HG03066 (cell line): ENCODE measurements at regions not wholly inside any gene's neighbourhood (a gene's known extent, or its start where the extent isn't known, plus 50 kb on each side); places are given as distances from the start of the nearest gene placed in this dataset.
A peak's percentile ranks its signal among the peaks of the same experiment; 100 is the strongest.

Source experiments
- ATAC-seq: cut with Tn5 transposase; IDR thresholded peaks from one replicate; pipeline ENCODE4 v1.9.1; 2021; ENCODE audit warnings: low read depth; ENCODE audit not compliant: unreplicated experiment

DNA sequence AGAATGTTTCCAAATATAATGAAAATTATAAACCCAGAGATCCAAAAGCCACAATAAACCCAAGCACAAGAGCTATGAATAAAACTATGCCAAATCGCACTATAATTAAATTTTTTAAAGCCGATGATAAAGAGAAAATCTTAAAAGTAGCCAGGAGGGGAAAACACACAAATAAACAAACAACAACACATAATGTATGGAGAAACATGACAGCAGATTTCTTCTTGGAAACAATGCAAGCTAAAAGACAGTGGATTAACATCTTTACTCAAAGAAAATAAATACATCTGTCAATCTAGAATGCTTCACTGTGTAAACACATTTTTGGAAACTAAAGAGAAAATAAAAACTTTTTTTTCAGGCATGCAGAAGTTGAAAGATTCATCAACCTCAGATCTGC lies 53.0 kb upstream of the SMOX start:
- no peak for ATAC-seq

GRCh38 chr20:4091490-4092479 lies 56.8 kb upstream of the SMOX start:
- ATAC-seq, result no peak

GRCh38 chr20:4090756-4091489 lies 57.7 kb upstream of the SMOX start:
- ATAC-seq, result no peak

DNA sequence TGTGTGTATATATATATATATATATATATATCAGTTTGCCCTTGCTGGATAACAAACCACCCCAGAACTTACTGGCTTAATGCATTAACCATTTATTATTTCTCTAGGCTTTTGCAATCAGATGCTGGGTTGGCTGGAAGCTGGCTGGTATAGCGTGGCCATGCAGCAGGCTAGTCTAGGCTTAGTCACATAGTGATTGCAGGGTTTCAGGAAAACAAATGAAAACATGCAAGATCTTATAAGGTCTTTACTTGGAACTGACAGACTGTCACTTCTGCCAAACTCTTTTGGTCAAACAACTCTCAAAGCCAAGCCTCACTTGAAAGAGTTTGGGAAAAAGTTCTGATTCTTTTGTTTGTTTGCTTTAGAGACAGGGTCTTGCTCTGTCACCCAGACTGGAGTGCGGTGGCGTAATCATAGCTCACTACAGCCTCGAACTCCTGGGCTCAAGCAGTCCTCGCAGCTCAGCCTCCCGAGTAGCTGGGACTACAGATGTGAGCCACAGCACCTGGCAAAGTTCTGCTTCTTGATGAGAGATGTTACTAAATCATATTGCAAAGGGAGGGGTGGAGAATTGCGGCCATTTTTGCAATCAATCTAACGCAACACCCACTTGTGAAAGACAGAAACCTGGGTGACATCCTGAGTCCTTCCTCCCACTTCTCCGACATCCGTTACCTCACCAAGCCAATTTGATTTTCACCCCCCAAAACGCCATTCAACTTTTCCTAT lies 58.7 kb upstream of the SMOX start:
- no peak for ATAC-seq

GRCh38 chr20:4088766-4089165 lies 59.9 kb upstream of the SMOX start:
- no peak for ATAC-seq

- ATAC-seq, result no peak
These were observed 60.7 kb upstream of the SMOX start for GRCh38 chr20:4087923-4088322.

GRCh38 chr20:4086771-4087687 lies 61.6 kb upstream of the SMOX start:
- no peak for ATAC-seq

GRCh38 chr20:4084721-4085120 lies 63.9 kb upstream of the SMOX start:
- no peak for ATAC-seq

DNA sequence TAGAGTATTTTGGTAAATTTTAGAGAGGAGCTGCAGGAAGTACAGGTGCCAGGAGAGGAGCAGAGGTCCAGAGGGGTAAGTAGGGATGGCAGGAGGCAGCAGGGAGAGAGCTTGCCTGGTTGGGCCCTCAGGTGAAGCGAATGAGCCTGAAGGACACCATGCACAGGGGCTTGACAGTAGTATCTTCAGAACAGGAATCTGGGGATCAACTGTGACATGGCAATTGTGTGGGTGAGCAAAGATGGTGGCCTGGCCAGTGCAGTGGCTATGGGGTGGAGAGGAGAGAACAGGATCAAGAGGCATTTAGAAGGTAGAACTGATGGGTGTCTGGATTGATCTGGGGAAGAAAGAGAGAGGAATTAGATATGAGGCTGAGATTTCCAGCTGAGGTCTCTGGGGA lies 64.5 kb upstream of the SMOX start:
- no peak for ATAC-seq

DNA sequence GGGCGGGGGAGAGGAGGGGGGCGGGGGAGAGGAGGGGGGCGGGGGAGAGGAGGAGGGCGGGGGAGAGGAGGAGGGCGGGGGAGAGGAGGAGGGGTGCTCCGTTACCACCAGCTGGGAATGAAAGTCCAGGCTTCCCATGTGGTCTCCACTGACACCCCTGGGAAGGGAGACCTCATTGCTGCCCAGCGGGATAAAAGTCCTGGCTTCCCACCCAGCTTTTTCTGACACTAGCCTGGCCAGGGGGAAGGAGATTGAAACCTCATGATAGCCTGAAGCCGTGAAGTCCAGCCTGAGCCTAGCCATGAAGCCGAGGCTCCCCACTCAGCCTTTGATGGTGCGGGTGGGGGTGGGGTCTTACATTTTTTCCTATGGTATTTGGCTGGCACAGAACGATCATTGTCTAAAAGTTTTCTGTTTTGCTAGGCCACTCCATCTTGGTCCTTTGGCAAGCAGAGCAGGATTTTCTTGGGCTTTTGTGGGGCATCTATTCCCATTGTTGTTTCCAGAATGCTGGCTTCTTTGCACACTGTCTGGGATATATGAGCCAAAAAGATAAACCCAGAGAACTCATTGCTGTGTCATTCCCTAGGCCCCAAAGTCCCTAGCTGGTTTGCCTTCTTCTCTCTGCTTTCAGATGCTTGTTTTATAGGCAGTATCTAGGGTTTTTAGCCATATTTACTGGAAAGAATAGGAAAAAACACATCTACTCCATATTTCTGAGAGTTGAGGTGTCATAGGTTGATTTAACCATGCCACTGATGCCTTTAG lies 65.3 kb upstream of the SMOX start:
- no peak for ATAC-seq

GRCh38 chr20:4082406-4083097 lies 66.1 kb upstream of the SMOX start:
- peak; percentile 75 for ATAC-seq

GRCh38 chr20:4081421-4081820 lies 66.1 kb upstream of the RNF24 start:
- no peak for ATAC-seq

DNA sequence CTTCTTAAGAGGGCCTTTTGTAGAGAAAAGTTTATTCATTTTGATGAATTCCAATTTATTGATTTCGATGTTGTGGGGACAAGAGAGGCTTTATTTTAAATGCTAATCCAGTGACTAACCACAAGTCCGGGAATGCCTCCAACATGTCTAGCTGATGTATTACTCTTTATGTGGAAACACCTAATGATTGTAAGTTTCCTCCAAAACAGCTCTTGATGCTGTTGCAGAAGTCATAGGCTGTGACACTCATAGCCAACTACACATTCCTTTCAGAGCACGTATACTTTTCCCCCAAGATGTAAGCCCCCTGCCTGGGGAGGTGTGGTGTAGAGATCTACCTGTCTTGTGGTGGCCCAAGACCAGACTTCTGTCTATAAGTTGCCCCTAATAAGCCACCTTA lies 61.3 kb upstream of the RNF24 start:
- no peak for ATAC-seq

GRCh38 chr20:4076033-4076432 lies 60.7 kb upstream of the RNF24 start:
- no peak for ATAC-seq

- no peak for ATAC-seq
These were observed 59.6 kb upstream of the RNF24 start for GRCh38 chr20:4074877-4075455.

GRCh38 chr20:4073852-4074741 lies 58.7 kb upstream of the RNF24 start:
- ATAC-seq, result no peak

DNA sequence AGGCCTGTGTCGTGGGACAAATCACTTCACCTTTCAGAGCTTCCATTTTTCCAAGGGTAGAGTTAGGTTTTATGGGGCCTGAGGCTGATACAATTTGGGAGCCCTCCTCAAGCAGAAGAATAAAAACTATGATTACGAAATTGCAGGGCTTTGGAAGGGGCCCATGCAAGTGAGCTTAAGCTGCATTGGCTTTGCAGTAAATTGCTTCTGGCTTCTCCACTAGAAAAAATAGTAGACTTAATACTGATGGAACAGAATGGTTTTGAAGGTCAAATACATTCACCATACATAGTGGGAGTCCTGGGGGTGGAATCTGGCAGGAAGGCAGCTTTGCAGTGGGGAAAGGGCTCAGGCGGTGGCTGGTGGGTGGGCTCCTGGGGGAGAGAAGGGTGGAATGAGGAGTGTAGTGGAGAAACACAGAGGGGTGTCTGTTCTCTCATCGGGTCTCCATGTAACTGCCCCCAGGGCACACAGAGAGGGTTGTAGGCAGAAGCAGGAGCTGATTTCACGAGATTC lies 55.9 kb upstream of the RNF24 start:
- ATAC-seq, result no peak
